OCI-LY3 (cell line): ENCODE measurements at regions not wholly inside any gene's neighbourhood (a gene's known extent, or its start where the extent isn't known, plus 50 kb on each side); places are given as distances from the start of the nearest gene placed in this dataset.

ENCODE experiments used
- H2AFZ ChIP-seq: fragments of 200-600, 300-600 bp; shearing (Covaris generic); 2 replicates; pipeline ENCODE4 v1.6.0; 2014; ENCODE audit warnings: antibody characterized with exemption, low read depth, low read length
- H3K27ac ChIP-seq: fragments of 200-600, 300-600 bp; sonication (generic); 2 replicates; pipeline ENCODE4 v1.5.1; 2014; ENCODE audit warnings: mild to moderate bottlenecking, low read length, moderate library complexity, mixed read lengths
- H3K27me3 ChIP-seq: fragments of 200-600, 300-600 bp; sonication (generic); 2 replicates; pipeline ENCODE4 v1.6.1; 2014; ENCODE audit warnings: low read depth, low read length, mixed read lengths
- H3K36me3 ChIP-seq: fragments of 200-600, 300-600 bp; sonication (generic); replicated peaks from 2 replicates; pipeline ENCODE3; 2014; ENCODE audit warnings: low read depth, low read length, mixed read lengths
- H3K4me1 ChIP-seq: fragments of 300-600, 200-600 bp; sonication (generic); 2 replicates; pipeline ENCODE4 v1.6.1; 2014; ENCODE audit warnings: low read length, mixed read lengths
- H3K4me2 ChIP-seq: fragments of 200-600, 300-600 bp; sonication (generic); 2 replicates; pipeline ENCODE4 v1.6.1; 2014; ENCODE audit warnings: low read length, mixed read lengths
- H3K4me3 ChIP-seq: fragments of 300-600, 200-600 bp; sonication (generic); 2 replicates; pipeline ENCODE4 v1.5.1; 2014; ENCODE audit warnings: antibody characterized with exemption, mild to moderate bottlenecking, low read length, moderate library complexity
- H3K79me2 ChIP-seq: fragments of 300-600, 200-600 bp; shearing (Covaris generic); 2 replicates; pipeline ENCODE4 v1.6.1; 2014; ENCODE audit warnings: mild to moderate bottlenecking, low read length, mixed read lengths
- H3K9ac ChIP-seq: fragments of 300-600, 200-600 bp; shearing (Covaris generic); 2 replicates; pipeline ENCODE4 v1.6.0; 2014; ENCODE audit warnings: mild to moderate bottlenecking, low read length, moderate library complexity
- H3K9me3 ChIP-seq: fragments of 200-600, 300-600 bp; shearing (Covaris generic); 2 replicates; pipeline ENCODE4 v1.6.1; 2014; ENCODE audit warnings: low read length, mixed read lengths; ENCODE audit not compliant: insufficient read depth
- H4K20me1 ChIP-seq: fragments of 200-600, 300-600 bp; sonication (generic); 2 replicates; pipeline ENCODE4 v1.6.1; 2016; ENCODE audit warnings: low read length, mixed read lengths; ENCODE audit not compliant: insufficient read depth
- CTCF ChIP-seq: fragments of 200-600, 300-600 bp; sonication (generic); IDR thresholded peaks from 2 replicates; pipeline ENCODE4 v1.5.1; 2014; ENCODE audit warnings: antibody characterized with exemption, low read length, low read depth
- EZH2phosphoT487 ChIP-seq: fragments of 200-600 bp; shearing (Covaris generic); IDR thresholded peaks from 2 replicates; pipeline ENCODE4 v1.6.1; 2018; ENCODE audit warnings: antibody characterized with exemption, mixed run types, low read depth

GRCh38 chr6:121835662-121836061, 400.2 kb downstream of the GJA1 start:
- no peaks in the 10 kb centered on the region for H4K20me1 ChIP-seq
- no peaks in the 10 kb centered on the region for H3K79me2 ChIP-seq
- H3K27ac ChIP-seq: no peak overlapping the region
- TF ChIP-seq CTCF (no peak), EZH2phosphoT487 (no peak)
- no peaks in the 10 kb centered on the region for H3K9me3 ChIP-seq
- no peak overlapping the region for H2AFZ ChIP-seq
- H3K4me1 ChIP-seq: no peaks in the 10 kb centered on the region
- no peak overlapping the region for H3K4me2 ChIP-seq
- no peak overlapping the region for H3K9ac ChIP-seq
- no peak overlapping the region for H3K4me3 ChIP-seq
- no peaks in the 10 kb centered on the region for H3K27me3 ChIP-seq
- no peaks in the 10 kb centered on the region for H3K36me3 ChIP-seq

GRCh38 chr6:121837545-121838229, 402.2 kb downstream of the GJA1 start:
- no peaks in the 10 kb centered on the region for H3K79me2 ChIP-seq
- H3K27ac ChIP-seq: no peak overlapping the region
- H3K27me3 ChIP-seq: no peaks in the 10 kb centered on the region
- no peak overlapping the region for H3K4me2 ChIP-seq
- no peaks in the 10 kb centered on the region for H3K9me3 ChIP-seq
- H3K36me3 ChIP-seq: no peaks in the 10 kb centered on the region
- no peak overlapping the region for H3K4me3 ChIP-seq
- H3K4me1 ChIP-seq: no peaks in the 10 kb centered on the region
- H4K20me1 ChIP-seq: no peaks in the 10 kb centered on the region
- no peak overlapping the region for H2AFZ ChIP-seq
- H3K9ac ChIP-seq: no peak overlapping the region
- TF ChIP-seq EZH2phosphoT487: no peak
- no peak for TF ChIP-seq CTCF

GRCh38 chr6:121838842-121839241, 403.4 kb downstream of the GJA1 start:
- Histone ChIP-seq H3K9me3 (no peaks in the 10 kb centered on the region), H3K4me2 (no peak overlapping the region), H3K27ac (no peak overlapping the region), H3K79me2 (no peaks in the 10 kb centered on the region), H3K9ac (no peak overlapping the region), H4K20me1 (no peaks in the 10 kb centered on the region), H2AFZ (no peak overlapping the region), H3K4me3 (no peak overlapping the region), H3K36me3 (no peaks in the 10 kb centered on the region), H3K27me3 (no peaks in the 10 kb centered on the region), H3K4me1 (no peaks in the 10 kb centered on the region)
- no peak for TF ChIP-seq EZH2phosphoT487
- no peak for TF ChIP-seq CTCF

GRCh38 chr6:121839896-121840295, 404.4 kb downstream of the GJA1 start:
- Histone ChIP-seq H3K27me3 (no peaks in the 10 kb centered on the region), H4K20me1 (no peaks in the 10 kb centered on the region), H3K9me3 (no peaks in the 10 kb centered on the region), H3K4me3 (no peak overlapping the region), H3K4me2 (no peak overlapping the region), H3K9ac (no peak overlapping the region), H3K36me3 (no peaks in the 10 kb centered on the region), H3K27ac (no peak overlapping the region), H3K79me2 (no peaks in the 10 kb centered on the region), H3K4me1 (no peaks in the 10 kb centered on the region), H2AFZ (no peak overlapping the region)
- TF ChIP-seq CTCF (no peak), EZH2phosphoT487 (no peak)
